HEK293 (cell line): ENCODE measurements at regions not wholly inside any gene's neighbourhood (a gene's known extent, or its start where the extent isn't known, plus 50 kb on each side); places are given as distances from the start of the nearest gene placed in this dataset.

Source experiments
- CTCF ChIA-PET: fragments of 350-600 bp; formaldehyde crosslinking; extraction: SDS; loops from one replicate; lab custom pipeline; 2021; ENCODE audit warnings: antibody characterized with exemption; lab: Yijun Ruan, JAX
- POLR2A ChIA-PET: fragments of 300-600 bp; formaldehyde crosslinking; extraction: SDS; loops from one replicate; lab custom pipeline; 2020; ENCODE audit warnings: antibody characterized with exemption, inconsistent platforms; lab: Yijun Ruan, JAX
- H3K27ac ChIP-seq: fragments of 200-500 bp; sonication (Bioruptor generic); 2 replicates; pipeline ENCODE4 v1.5.1; 2014; ENCODE audit warnings: low read depth, low read length, control low read depth, inconsistent platforms; ENCODE audit errors: extremely low read depth
- H3K36me3 ChIP-seq, 2 experiments: fragments of 200-500 bp in 1 of 2; sonication (Bioruptor generic) in 1 of 2; 1 replicate in 1 of 2; 2 replicates in 1 of 2; pipeline ENCODE4 v1.5.1; 2014 to 2017; ENCODE audit warnings: inconsistent platforms in 2 of 2, low read length in 2 of 2; ENCODE audit not compliant: control insufficient read depth in 2 of 2, insufficient read depth in 1 of 2
- H3K4me1 ChIP-seq: fragments of 200-500 bp; sonication (Bioruptor generic); 2 replicates; pipeline ENCODE4 v1.5.1; 2014; ENCODE audit warnings: mild to moderate bottlenecking, low read length, inconsistent platforms; ENCODE audit not compliant: control insufficient read depth, insufficient read depth
- H3K4me3 ChIP-seq: 2 replicates; pipeline ENCODE4 v1.5.1; 2011; ENCODE audit warnings: low read depth, mild to moderate bottlenecking, control low read depth, low read length, moderate library complexity
- H3K9me3 ChIP-seq: fragments of 200-500 bp; sonication (Bioruptor generic); 2 replicates; pipeline ENCODE4 v1.5.1; 2014; ENCODE audit warnings: low read depth, low read length, inconsistent platforms; ENCODE audit not compliant: control insufficient read depth, insufficient read depth
- EGR2 ChIP-seq: fragments of 450-650 bp; formaldehyde crosslinking; IDR thresholded peaks from 2 replicates; pipeline ENCODE4 v1.5.1; 2016; ENCODE audit warnings: low read depth, missing biosample characterization, missing genetic modification characterization
- ZBTB7A ChIP-seq: fragments of 450-650 bp; formaldehyde crosslinking; IDR thresholded peaks from 2 replicates; pipeline ENCODE4 v1.5.1; 2016; ENCODE audit warnings: low read depth, missing biosample characterization, missing genetic modification characterization
- ZFHX2 ChIP-seq: fragments of 450-650 bp; formaldehyde crosslinking; conservative IDR thresholded peaks from 2 replicates; pipeline ENCODE4 v1.5.1; 2016; ENCODE audit warnings: missing biosample characterization, missing genetic modification characterization
- ZFP37 ChIP-seq: fragments of 450-650 bp; formaldehyde crosslinking; IDR thresholded peaks from 2 replicates; pipeline ENCODE4 v1.5.1; 2016; ENCODE audit warnings: missing biosample characterization, missing genetic modification characterization
- ZNF184 ChIP-seq: fragments of 450-650 bp; IDR thresholded peaks from 2 replicates; pipeline ENCODE4 v1.5.1; 2018; ENCODE audit warnings: missing biosample characterization, mild to moderate bottlenecking, missing genetic modification characterization
- ZNF214 ChIP-seq: fragments of 450-650 bp; formaldehyde crosslinking; IDR thresholded peaks from 2 replicates; pipeline ENCODE4 v1.5.1; 2017; ENCODE audit warnings: missing biosample characterization, mild to moderate bottlenecking, missing genetic modification characterization, borderline replicate concordance
- ZNF501 ChIP-seq: fragments of 450-650 bp; formaldehyde crosslinking; IDR thresholded peaks from 2 replicates; pipeline ENCODE4 v1.5.1; 2016; ENCODE audit warnings: missing biosample characterization, missing genetic modification characterization
- ZNF645 ChIP-seq: fragments of 450-650 bp; formaldehyde crosslinking; IDR thresholded peaks from 2 replicates; pipeline ENCODE4; 2016; ENCODE audit warnings: missing biosample characterization, missing genetic modification characterization
- ZSCAN18 ChIP-seq: fragments of 450-650 bp; formaldehyde crosslinking; IDR thresholded peaks from 2 replicates; pipeline ENCODE4 v1.5.1; 2016; ENCODE audit warnings: missing biosample characterization, missing genetic modification characterization
- TF ChIP-seq, protein P1 (sequence below): fragments of 450-650 bp; formaldehyde crosslinking; optimal IDR thresholded peaks from 2 replicates; pipeline ENCODE3; 2016; ENCODE audit warnings: missing biosample characterization, mild to moderate bottlenecking, missing genetic modification characterization
- TF ChIP-seq, protein P2 (sequence below): fragments of 450-650 bp; IDR thresholded peaks from 2 replicates; pipeline ENCODE4 v1.5.1; 2018; ENCODE audit warnings: missing biosample characterization, missing genetic modification characterization
- TF ChIP-seq, protein P3 (sequence below): fragments of 450-650 bp; formaldehyde crosslinking; IDR thresholded peaks from 2 replicates; pipeline ENCODE4 v1.5.1; 2016; ENCODE audit warnings: missing biosample characterization, missing genetic modification characterization, borderline replicate concordance

DNA sequence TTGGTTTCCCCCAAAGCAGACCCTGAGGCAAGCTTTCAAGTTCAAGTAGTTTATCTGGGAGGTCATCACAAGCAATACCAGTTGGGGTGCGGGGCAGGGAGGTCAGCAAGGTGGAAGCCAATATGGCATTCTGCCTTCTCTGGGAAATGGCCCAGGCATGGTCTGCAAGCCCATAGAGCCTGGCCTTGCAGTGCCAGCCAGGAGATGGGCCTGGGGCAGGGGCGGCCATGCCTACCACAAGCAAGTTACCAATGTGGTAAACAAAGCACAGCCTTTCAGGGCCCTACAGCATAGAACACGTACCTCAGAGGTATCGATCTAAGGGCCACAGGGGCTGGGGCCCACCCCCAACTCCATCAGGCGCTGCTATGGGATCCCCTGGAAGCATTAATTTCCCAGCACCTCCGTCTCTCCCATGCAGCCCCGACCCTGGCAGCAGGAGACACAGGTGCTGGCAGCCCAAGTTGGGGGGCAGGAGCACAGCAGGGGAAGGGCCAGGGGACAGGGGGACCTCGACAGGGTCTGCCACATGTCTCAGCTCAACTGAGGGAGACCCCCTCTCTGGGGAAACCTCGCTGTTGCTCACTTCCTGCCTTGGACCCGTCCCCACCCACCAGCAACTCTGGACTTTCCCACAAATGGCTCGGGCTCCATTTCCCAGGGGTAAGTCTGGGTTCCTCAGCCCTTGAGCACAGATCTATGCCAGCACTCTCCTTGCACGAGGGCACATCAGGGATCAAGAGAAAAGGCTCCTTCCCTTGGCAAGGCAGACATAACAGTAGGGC lies 369.0 kb downstream of the PREX1 start:
- H3K9me3 ChIP-seq: no peaks in the 10 kb centered on the region
- H3K27ac ChIP-seq: no peak overlapping the region
- ChIA-PET POLR2A (no interaction called here), CTCF (no interaction called here)
- H3K4me1 ChIP-seq: no peaks in the 10 kb centered on the region
- TF ChIP-seq, protein P1, sequence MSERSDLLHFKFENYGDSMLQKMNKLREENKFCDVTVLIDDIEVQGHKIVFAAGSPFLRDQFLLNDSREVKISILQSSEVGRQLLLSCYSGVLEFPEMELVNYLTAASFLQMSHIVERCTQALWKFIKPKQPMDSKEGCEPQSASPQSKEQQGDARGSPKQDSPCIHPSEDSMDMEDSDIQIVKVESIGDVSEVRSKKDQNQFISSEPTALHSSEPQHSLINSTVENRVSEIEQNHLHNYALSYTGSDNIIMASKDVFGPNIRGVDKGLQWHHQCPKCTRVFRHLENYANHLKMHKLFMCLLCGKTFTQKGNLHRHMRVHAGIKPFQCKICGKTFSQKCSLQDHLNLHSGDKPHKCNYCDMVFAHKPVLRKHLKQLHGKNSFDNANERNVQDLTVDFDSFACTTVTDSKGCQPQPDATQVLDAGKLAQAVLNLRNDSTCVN (tag by site-specific recombination): no peak
- no peaks in the 10 kb centered on the region for H3K36me3 ChIP-seq
- no peak overlapping the region for H3K4me3 ChIP-seq

GRCh38 chr20:48458003-48458377 lies 369.8 kb downstream of the PREX1 start:
- no peaks in the 10 kb centered on the region for H3K4me1 ChIP-seq
- POLR2A ChIA-PET: no interaction called here
- TF ChIP-seq ZNF184 (tag by site-specific recombination) (no peak), ZNF645 (tag by site-specific recombination) (no peak), ZNF501 (tag by site-specific recombination) (no peak), ZSCAN18 (tag by site-specific recombination) (no peak), ZBTB7A (no peak)
- TF ChIP-seq, all 188 proteins: peak for 0
- no peak overlapping the region for H3K27ac ChIP-seq
- no peaks in the 10 kb centered on the region for H3K9me3 ChIP-seq
- H3K4me3 ChIP-seq: no peak overlapping the region
- no peaks in the 10 kb centered on the region for H3K36me3 ChIP-seq
- CTCF ChIA-PET: no interaction called here

GRCh38 chr20:48457193-48458002 lies 370.4 kb downstream of the PREX1 start:
- Histone ChIP-seq H3K4me1 (no peaks in the 10 kb centered on the region), H3K27ac (no peak overlapping the region), H3K36me3 (no peaks in the 10 kb centered on the region), H3K9me3 (no peaks in the 10 kb centered on the region), H3K4me3 (no peak overlapping the region)
- ChIA-PET CTCF (no interaction called here), POLR2A (no interaction called here)
- TF ChIP-seq, protein P2, sequence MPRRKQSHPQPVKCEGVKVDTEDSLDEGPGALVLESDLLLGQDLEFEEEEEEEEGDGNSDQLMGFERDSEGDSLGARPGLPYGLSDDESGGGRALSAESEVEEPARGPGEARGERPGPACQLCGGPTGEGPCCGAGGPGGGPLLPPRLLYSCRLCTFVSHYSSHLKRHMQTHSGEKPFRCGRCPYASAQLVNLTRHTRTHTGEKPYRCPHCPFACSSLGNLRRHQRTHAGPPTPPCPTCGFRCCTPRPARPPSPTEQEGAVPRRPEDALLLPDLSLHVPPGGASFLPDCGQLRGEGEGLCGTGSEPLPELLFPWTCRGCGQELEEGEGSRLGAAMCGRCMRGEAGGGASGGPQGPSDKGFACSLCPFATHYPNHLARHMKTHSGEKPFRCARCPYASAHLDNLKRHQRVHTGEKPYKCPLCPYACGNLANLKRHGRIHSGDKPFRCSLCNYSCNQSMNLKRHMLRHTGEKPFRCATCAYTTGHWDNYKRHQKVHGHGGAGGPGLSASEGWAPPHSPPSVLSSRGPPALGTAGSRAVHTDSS (tag by site-specific recombination): no peak
- TF ChIP-seq ZFHX2 (peak; percentile 95), ZNF214 (tag by site-specific recombination) (no peak), EGR2 (tag by site-specific recombination) (peak; percentile 95), ZFP37 (tag by site-specific recombination) (no peak)
- TF ChIP-seq, protein P3, sequence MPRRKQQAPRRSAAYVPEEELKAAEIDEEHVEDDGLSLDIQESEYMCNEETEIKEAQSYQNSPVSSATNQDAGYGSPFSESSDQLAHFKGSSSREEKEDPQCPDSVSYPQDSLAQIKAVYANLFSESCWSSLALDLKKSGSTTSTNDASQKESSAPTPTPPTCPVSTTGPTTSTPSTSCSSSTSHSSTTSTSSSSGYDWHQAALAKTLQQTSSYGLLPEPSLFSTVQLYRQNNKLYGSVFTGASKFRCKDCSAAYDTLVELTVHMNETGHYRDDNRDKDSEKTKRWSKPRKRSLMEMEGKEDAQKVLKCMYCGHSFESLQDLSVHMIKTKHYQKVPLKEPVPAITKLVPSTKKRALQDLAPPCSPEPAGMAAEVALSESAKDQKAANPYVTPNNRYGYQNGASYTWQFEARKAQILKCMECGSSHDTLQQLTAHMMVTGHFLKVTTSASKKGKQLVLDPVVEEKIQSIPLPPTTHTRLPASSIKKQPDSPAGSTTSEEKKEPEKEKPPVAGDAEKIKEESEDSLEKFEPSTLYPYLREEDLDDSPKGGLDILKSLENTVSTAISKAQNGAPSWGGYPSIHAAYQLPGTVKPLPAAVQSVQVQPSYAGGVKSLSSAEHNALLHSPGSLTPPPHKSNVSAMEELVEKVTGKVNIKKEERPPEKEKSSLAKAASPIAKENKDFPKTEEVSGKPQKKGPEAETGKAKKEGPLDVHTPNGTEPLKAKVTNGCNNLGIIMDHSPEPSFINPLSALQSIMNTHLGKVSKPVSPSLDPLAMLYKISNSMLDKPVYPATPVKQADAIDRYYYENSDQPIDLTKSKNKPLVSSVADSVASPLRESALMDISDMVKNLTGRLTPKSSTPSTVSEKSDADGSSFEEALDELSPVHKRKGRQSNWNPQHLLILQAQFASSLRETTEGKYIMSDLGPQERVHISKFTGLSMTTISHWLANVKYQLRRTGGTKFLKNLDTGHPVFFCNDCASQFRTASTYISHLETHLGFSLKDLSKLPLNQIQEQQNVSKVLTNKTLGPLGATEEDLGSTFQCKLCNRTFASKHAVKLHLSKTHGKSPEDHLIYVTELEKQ (tag by site-specific recombination): no peak
- TF ChIP-seq, protein P1 (tag by site-specific recombination): peak; percentile 14
